Breast epithelium (tissue), 4 donors: ENCODE measurements at regions not wholly inside any gene's neighbourhood (a gene's known extent, or its start where the extent isn't known, plus 50 kb on each side); places are given as distances from the start of the nearest gene placed in this dataset.

Experiments used
- DNase-seq, 2 donors: peaks; one replicate each; pipeline ENCODE4 v3.0.0-alpha.2; 2019; ENCODE audit warnings: low spot score in 2 of 2
- H3K27ac ChIP-seq, 2 donors: fragments of 200-600 bp; sonication (generic) in 1 of 2; one replicate each; pipeline ENCODE4 v1.5.1; 2016 to 2019; ENCODE audit warnings: mild to moderate bottlenecking in 1 of 2
- H3K27me3 ChIP-seq, 2 donors: fragments of 200-600 bp; sonication (generic) in 1 of 2; one replicate each; pipeline versions ENCODE4 v1.5.1 to v1.6.0; 2017 to 2019; ENCODE audit warnings: control low read depth in 1 of 2, mild to moderate bottlenecking in 1 of 2
- H3K36me3 ChIP-seq: fragments of 200-600 bp; one replicate; pipeline ENCODE4 v1.5.1; 2019
- H3K4me1 ChIP-seq, 2 donors: fragments of 200-600 bp; sonication (generic); one replicate each; pipeline ENCODE4 v1.5.1; 2016 to 2019; ENCODE audit warnings: control low read depth in 1 of 2
- H3K4me3 ChIP-seq, 3 donors: fragments of 200-600 bp; sonication (generic); 1 replicate in 2 of 3; 2 replicates in 1 of 3; pipeline ENCODE4 v1.5.1; 2016 to 2019; ENCODE audit warnings: mild to moderate bottlenecking in 3 of 3, moderate library complexity in 2 of 3
- H3K9me3 ChIP-seq, 2 donors: fragments of 200-600 bp; sonication (generic) in 1 of 2; one replicate each; pipeline ENCODE4 v1.5.1; 2016 to 2019; ENCODE audit warnings: control low read depth in 1 of 2
- CTCF ChIP-seq, 3 donors: fragments of 450-650 bp; IDR thresholded peaks; one replicate each; pipeline ENCODE4 v1.5.1; 2016 to 2017; ENCODE audit warnings: antibody characterized with exemption in 3 of 3, mild to moderate bottlenecking in 3 of 3, moderate library complexity in 3 of 3
- POLR2A ChIP-seq: fragments of 450-650 bp; IDR thresholded peaks from one replicate; pipeline ENCODE4 v1.6.1; 2016; ENCODE audit warnings: antibody characterized with exemption, mild to moderate bottlenecking, moderate library complexity
- POLR2AphosphoS5 ChIP-seq, 3 donors: sonication (generic); formaldehyde crosslinking; IDR thresholded peaks; one replicate each; pipeline ENCODE4 v1.6.1; 2017; ENCODE audit warnings: antibody characterized with exemption in 3 of 3
- intact Hi-C: fragments of 100-400 bp; cut with DNase I; formaldehyde crosslinking; loops from one replicate; pipeline ENCODE4 v1.15.1; 2023; ENCODE audit warnings: low total_unique reads

- Histone ChIP-seq H3K36me3 (no peaks in the 10 kb centered on the region), H3K4me1 (no peaks in the 10 kb centered on the region), H3K4me3 (no peak overlapping the region), H3K9me3 (peaks cover 0 to 9% of the 10 kb centered on the region in 2 donors), H3K27me3 (peaks cover 0 to 4% of the 10 kb centered on the region in 2 donors), H3K27ac (no peak overlapping the region)
- no peak for DNase-seq
- intact Hi-C loops: no loop called here
- no peak for TF ChIP-seq CTCF (IDR thresholded peaks at IDR 0.05)
- TF ChIP-seq POLR2A: no peak
- no peak for TF ChIP-seq POLR2AphosphoS5 (IDR thresholded peaks at IDR 0.05)
These were observed 228.8 kb downstream of the SNX10 start for GRCh38 chr7:26520483-26520882.

GRCh38 chr7:26522633-26523032 is 231.0 kb downstream of the SNX10 start:
- DNase-seq: no peak
- Histone ChIP-seq H3K4me1 (no peaks in the 10 kb centered on the region), H3K9me3 (peaks cover 0 to 9% of the 10 kb centered on the region in 2 donors), H3K4me3 (no peak overlapping the region), H3K27ac (no peak overlapping the region), H3K27me3 (peaks cover 0 to 4% of the 10 kb centered on the region in 2 donors), H3K36me3 (no peaks in the 10 kb centered on the region)
- intact Hi-C loops: no loop called here
- TF ChIP-seq CTCF (IDR thresholded peaks at IDR 0.05): no peak
- TF ChIP-seq POLR2A: no peak
- TF ChIP-seq POLR2AphosphoS5 (IDR thresholded peaks at IDR 0.05): no peak

- H3K36me3 ChIP-seq: no peaks in the 10 kb centered on the region
- H3K9me3 ChIP-seq: peaks cover 0 to 9% of the 10 kb centered on the region in 2 donors
- no peak for DNase-seq
- no peak overlapping the region for H3K4me3 ChIP-seq
- TF ChIP-seq CTCF (IDR thresholded peaks at IDR 0.05): no peak
- TF ChIP-seq POLR2AphosphoS5 (IDR thresholded peaks at IDR 0.05): no peak
- TF ChIP-seq POLR2A: no peak
- intact Hi-C loops: no loop called here
- H3K27ac ChIP-seq: no peak overlapping the region
- H3K4me1 ChIP-seq: no peaks in the 10 kb centered on the region
- H3K27me3 ChIP-seq: peaks cover 0 to 17% of the 10 kb centered on the region in 2 donors
These were observed 234.0 kb downstream of the SNX10 start for GRCh38 chr7:26525398-26526264.

GRCh38 chr7:26526265-26526587 is 234.6 kb downstream of the SNX10 start:
- no peak overlapping the region for H3K27ac ChIP-seq
- H3K36me3 ChIP-seq: no peaks in the 10 kb centered on the region
- H3K27me3 ChIP-seq: peaks cover 0 to 17% of the 10 kb centered on the region in 2 donors
- H3K4me1 ChIP-seq: no peaks in the 10 kb centered on the region
- TF ChIP-seq CTCF (IDR thresholded peaks at IDR 0.05): no peak
- no peak for TF ChIP-seq POLR2A
- TF ChIP-seq POLR2AphosphoS5 (IDR thresholded peaks at IDR 0.05): no peak
- no peak overlapping the region for H3K4me3 ChIP-seq
- no peak for DNase-seq
- H3K9me3 ChIP-seq: peaks cover 0 to 9% of the 10 kb centered on the region in 2 donors
- intact Hi-C loops: no loop called here

GRCh38 chr7:26531926-26532325 is 240.3 kb downstream of the SNX10 start:
- H3K4me3 ChIP-seq: no peak overlapping the region
- DNase-seq: no peak
- H3K9me3 ChIP-seq: no peaks in the 10 kb centered on the region
- intact Hi-C loops: no loop called here
- no peak overlapping the region for H3K27ac ChIP-seq
- H3K27me3 ChIP-seq: peaks cover 0 to 23% of the 10 kb centered on the region in 2 donors
- TF ChIP-seq CTCF (IDR thresholded peaks at IDR 0.05): no peak
- no peak for TF ChIP-seq POLR2A
- TF ChIP-seq POLR2AphosphoS5 (IDR thresholded peaks at IDR 0.05): no peak
- H3K36me3 ChIP-seq: no peaks in the 10 kb centered on the region
- H3K4me1 ChIP-seq: no peaks in the 10 kb centered on the region
